C4-2B (cell line): ENCODE measurements at regions not wholly inside any gene's neighbourhood (a gene's known extent, or its start where the extent isn't known, plus 50 kb on each side); places are given as distances from the start of the nearest gene placed in this dataset.

ENCODE experiments used
- ZFX ChIP-seq: fragments of 450-650 bp; IDR thresholded peaks from 2 replicates; pipeline ENCODE4 v1.6.1; 2017
- TF ChIP-seq, protein P1 (sequence below): fragments of 450-650 bp; conservative IDR thresholded peaks from 2 replicates; pipeline ENCODE4 v1.5.1; 2017; ENCODE audit warnings: mild to moderate bottlenecking

DNA sequence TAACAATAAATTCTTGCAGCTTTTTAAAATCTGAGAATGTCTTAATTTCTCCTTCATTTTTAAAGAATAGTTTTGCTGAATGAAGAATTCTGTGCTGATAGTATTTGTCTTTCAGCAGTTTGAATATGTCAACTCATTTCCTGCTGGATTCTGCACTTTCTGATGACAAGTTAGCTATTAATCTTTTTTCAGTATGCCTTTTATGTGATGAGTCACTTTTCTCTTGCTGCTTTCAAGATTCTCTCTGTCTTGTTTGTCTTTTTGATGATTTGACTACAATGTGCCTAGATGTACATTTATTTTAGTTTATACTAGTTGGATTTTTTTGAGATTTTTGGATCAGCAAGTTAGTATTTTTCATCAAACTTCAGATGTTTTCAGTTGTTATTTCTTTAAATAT is 87.9 kb upstream of the AVPR1A start:
- TF ChIP-seq, protein P1, sequence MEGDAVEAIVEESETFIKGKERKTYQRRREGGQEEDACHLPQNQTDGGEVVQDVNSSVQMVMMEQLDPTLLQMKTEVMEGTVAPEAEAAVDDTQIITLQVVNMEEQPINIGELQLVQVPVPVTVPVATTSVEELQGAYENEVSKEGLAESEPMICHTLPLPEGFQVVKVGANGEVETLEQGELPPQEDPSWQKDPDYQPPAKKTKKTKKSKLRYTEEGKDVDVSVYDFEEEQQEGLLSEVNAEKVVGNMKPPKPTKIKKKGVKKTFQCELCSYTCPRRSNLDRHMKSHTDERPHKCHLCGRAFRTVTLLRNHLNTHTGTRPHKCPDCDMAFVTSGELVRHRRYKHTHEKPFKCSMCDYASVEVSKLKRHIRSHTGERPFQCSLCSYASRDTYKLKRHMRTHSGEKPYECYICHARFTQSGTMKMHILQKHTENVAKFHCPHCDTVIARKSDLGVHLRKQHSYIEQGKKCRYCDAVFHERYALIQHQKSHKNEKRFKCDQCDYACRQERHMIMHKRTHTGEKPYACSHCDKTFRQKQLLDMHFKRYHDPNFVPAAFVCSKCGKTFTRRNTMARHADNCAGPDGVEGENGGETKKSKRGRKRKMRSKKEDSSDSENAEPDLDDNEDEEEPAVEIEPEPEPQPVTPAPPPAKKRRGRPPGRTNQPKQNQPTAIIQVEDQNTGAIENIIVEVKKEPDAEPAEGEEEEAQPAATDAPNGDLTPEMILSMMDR = no peak
- TF ChIP-seq ZFX = no peak
